ENCODE measurements at regions not wholly inside any gene's neighbourhood (a gene's known extent, or its start where the extent isn't known, plus 50 kb on each side); places are given as distances from the start of the nearest gene placed in this dataset.

DNA sequence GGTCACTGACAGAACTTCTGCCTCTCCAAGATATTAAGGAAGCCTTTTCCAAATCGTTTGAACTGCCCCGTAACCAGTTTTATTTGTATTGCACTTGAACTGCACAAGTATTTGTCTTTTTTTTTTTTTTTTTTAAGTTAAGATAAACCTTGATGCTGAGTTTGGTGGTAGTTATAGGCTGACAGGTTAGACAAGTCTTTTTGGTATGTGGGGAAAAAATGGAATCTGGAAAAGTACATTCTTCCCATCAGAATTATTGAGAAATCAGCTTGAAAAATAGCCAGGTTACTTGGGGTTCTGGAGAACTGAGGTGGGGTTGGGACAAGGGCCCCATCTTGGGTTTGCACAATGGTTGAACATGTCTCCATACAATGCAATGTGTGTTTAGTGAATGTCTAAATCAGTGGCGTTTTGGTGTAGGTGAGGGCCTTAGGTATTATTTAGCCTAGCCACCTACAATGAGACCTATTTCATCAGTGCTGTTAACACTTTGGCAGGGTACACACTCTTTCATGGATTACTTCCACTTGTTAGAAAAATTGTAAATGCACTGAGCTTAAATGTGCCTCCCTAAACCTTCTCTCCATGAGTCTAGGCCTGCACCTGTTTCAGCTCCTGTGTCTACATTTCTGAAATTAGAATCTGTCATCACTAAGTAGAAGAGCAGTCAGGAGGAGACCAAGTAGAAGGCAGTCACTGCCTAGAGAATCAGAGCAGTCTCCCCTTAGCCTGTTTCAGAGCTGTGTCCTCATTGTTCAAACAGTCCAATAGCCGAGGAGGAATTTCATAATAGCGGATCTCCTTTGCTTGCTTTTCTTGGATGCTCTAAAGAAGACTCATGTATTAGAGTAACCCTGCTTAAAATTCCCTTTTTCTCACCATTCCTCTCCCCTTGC is 140.0 kb upstream of the HMHB1 start:
- Histone ChIP-seq H3K9me3 (ENCODE audit: insufficient read depth, low read length) (no peaks in the 10 kb centered on the region), H2AFZ (ENCODE audit: low read depth, low read length) (no peak overlapping the region), H3K79me2 (ENCODE audit: low read length) (no peaks in the 10 kb centered on the region), H3K4me2 (ENCODE audit: low read length) (no peak overlapping the region), H3K9ac (ENCODE audit: low read length) (no peak overlapping the region), H4K20me1 (ENCODE audit: insufficient read depth, low read length) (no peaks in the 10 kb centered on the region), H3K27me3 (ENCODE audit: low read depth, low read length) (no peaks in the 10 kb centered on the region), H3K4me1 (ENCODE audit: low read length) (no peaks in the 10 kb centered on the region), H3K36me3 (replicated peaks; ENCODE audit: low read depth, low read length) (no peaks in the 10 kb centered on the region), H3K27ac (ENCODE audit: low read length) (no peak overlapping the region), H3K4me3 (ENCODE audit: low read length) (no peak overlapping the region)
- TF ChIP-seq EZH2phosphoT487 (IDR thresholded peaks at IDR 0.05; ENCODE audit: low read depth) = no peak
- TF ChIP-seq, protein P1, sequence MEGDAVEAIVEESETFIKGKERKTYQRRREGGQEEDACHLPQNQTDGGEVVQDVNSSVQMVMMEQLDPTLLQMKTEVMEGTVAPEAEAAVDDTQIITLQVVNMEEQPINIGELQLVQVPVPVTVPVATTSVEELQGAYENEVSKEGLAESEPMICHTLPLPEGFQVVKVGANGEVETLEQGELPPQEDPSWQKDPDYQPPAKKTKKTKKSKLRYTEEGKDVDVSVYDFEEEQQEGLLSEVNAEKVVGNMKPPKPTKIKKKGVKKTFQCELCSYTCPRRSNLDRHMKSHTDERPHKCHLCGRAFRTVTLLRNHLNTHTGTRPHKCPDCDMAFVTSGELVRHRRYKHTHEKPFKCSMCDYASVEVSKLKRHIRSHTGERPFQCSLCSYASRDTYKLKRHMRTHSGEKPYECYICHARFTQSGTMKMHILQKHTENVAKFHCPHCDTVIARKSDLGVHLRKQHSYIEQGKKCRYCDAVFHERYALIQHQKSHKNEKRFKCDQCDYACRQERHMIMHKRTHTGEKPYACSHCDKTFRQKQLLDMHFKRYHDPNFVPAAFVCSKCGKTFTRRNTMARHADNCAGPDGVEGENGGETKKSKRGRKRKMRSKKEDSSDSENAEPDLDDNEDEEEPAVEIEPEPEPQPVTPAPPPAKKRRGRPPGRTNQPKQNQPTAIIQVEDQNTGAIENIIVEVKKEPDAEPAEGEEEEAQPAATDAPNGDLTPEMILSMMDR (IDR thresholded peaks at IDR 0.05; ENCODE audit: low read depth, low read length) = no peak

DNA sequence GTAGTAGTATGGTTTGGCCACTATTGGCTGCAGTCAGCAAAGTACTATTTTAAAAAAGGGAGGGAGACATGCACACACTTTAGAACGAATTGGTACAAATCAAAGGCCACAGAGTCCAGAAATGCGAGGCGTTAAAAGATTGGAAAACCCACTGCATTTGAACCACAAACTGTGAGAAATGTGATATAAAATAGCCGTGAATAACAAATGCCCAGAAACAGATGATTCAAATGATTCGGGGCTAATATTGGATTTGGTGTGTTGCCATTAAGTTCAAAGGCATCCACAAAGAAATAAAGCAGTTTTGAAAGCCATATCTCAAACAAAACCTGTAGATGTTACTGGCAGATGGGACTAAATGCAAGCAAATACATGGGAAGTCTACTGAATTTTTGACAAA is 140.9 kb upstream of the HMHB1 start:
- Histone ChIP-seq H3K36me3 (replicated peaks; ENCODE audit: low read depth, low read length) (no peaks in the 10 kb centered on the region), H3K9me3 (ENCODE audit: insufficient read depth, low read length) (no peaks in the 10 kb centered on the region), H3K27ac (ENCODE audit: low read length) (no peak overlapping the region), H2AFZ (ENCODE audit: low read depth, low read length) (no peak overlapping the region), H3K4me2 (ENCODE audit: low read length) (no peak overlapping the region), H3K4me1 (ENCODE audit: low read length) (no peaks in the 10 kb centered on the region), H3K4me3 (ENCODE audit: low read length) (no peak overlapping the region), H4K20me1 (ENCODE audit: insufficient read depth, low read length) (no peaks in the 10 kb centered on the region), H3K79me2 (ENCODE audit: low read length) (no peaks in the 10 kb centered on the region), H3K27me3 (ENCODE audit: low read depth, low read length) (no peaks in the 10 kb centered on the region), H3K9ac (ENCODE audit: low read length) (no peak overlapping the region)
- TF ChIP-seq EZH2phosphoT487 (IDR thresholded peaks at IDR 0.05; ENCODE audit: low read depth) = no peak
- TF ChIP-seq, protein P1 (IDR thresholded peaks at IDR 0.05; ENCODE audit: low read depth, low read length) = no peak

DNA sequence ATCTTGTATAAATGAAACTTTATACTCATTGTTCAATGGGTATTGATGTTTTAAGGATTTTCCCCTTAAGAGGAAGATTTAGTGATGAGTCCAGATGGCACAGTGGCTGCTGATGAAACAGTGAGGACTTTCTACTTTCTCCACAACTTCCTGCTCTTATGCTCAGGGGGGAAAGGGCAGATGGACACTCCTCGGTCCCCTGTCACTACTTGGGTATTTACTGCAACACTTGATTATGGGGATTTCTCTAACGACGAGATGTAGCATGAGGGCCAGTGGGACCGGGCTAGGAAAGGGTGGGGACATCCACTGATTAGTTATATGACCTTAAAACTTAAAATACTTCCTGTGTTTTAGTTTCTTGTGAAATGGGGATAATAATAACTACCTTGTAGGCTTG is 146.1 kb upstream of the HMHB1 start:
- Histone ChIP-seq H3K9ac (ENCODE audit: low read length) (no peak overlapping the region), H3K4me1 (ENCODE audit: low read length) (no peaks in the 10 kb centered on the region), H3K9me3 (ENCODE audit: insufficient read depth, low read length) (no peaks in the 10 kb centered on the region), H3K4me3 (ENCODE audit: low read length) (no peak overlapping the region), H3K27ac (ENCODE audit: low read length) (no peak overlapping the region), H3K79me2 (ENCODE audit: low read length) (no peaks in the 10 kb centered on the region), H2AFZ (ENCODE audit: low read depth, low read length) (no peak overlapping the region), H3K27me3 (ENCODE audit: low read depth, low read length) (no peaks in the 10 kb centered on the region), H3K36me3 (replicated peaks; ENCODE audit: low read depth, low read length) (no peaks in the 10 kb centered on the region), H3K4me2 (ENCODE audit: low read length) (no peak overlapping the region), H4K20me1 (ENCODE audit: insufficient read depth, low read length) (no peaks in the 10 kb centered on the region)
- no peak for TF ChIP-seq EZH2phosphoT487 (IDR thresholded peaks at IDR 0.05; ENCODE audit: low read depth)
- TF ChIP-seq, protein P1 (IDR thresholded peaks at IDR 0.05; ENCODE audit: low read depth, low read length) = no peak

DNA sequence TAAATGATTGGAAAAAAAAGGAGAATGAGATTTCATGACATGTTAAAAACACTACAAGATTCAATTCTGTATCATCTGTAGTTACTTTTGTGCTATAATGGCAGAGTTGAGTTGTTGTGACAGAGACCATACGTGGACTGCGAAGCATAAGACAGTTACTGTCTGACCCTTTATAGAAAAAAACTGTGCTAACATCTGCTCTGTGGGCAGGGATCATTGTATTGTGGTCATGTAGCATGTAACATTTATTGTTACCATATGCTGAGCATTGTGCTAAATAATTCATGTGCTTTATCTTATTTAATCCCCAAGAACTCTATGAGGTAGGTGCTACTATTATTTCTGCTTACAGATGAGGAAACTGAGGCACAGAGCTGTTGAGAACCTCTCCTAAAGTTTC is 147.3 kb upstream of the HMHB1 start:
- no peak overlapping the region for H3K4me2 ChIP-seq (ENCODE audit: low read length)
- no peaks in the 10 kb centered on the region for H4K20me1 ChIP-seq (ENCODE audit: insufficient read depth, low read length)
- no peak overlapping the region for H3K4me3 ChIP-seq (ENCODE audit: low read length)
- TF ChIP-seq, protein P1 (IDR thresholded peaks at IDR 0.05; ENCODE audit: low read depth, low read length) = no peak
- no peak for TF ChIP-seq EZH2phosphoT487 (IDR thresholded peaks at IDR 0.05; ENCODE audit: low read depth)
- H3K4me1 ChIP-seq (ENCODE audit: low read length) = no peaks in the 10 kb centered on the region
- H3K79me2 ChIP-seq (ENCODE audit: low read length) = no peaks in the 10 kb centered on the region
- no peak overlapping the region for H3K9ac ChIP-seq (ENCODE audit: low read length)
- no peak overlapping the region for H3K27ac ChIP-seq (ENCODE audit: low read length)
- no peaks in the 10 kb centered on the region for H3K27me3 ChIP-seq (ENCODE audit: low read depth, low read length)
- H2AFZ ChIP-seq (ENCODE audit: low read depth, low read length) = no peak overlapping the region
- no peaks in the 10 kb centered on the region for H3K36me3 ChIP-seq (replicated peaks; ENCODE audit: low read depth, low read length)
- no peaks in the 10 kb centered on the region for H3K9me3 ChIP-seq (ENCODE audit: insufficient read depth, low read length)
